Amniotic epithelial cell (primary cell): ENCODE measurements at regions not wholly inside any gene's neighbourhood (a gene's known extent, or its start where the extent isn't known, plus 50 kb on each side); places are given as distances from the start of the nearest gene placed in this dataset.

ENCODE experiments used
- DNase-seq: peaks from one replicate; pipeline ENCODE4 v3.0.0-alpha.2; 2010; ENCODE audit warnings: low read depth

- DNase-seq: no peak
Observed at GRCh38 chr22:27685970-27686369, 115.6 kb downstream of the MN1 start.

GRCh38 chr22:27686534-27686933 lies 115.0 kb downstream of the MN1 start:
- DNase-seq: peak; percentile 97

- DNase-seq: peak; percentile 61
Observed at GRCh38 chr22:27687984-27688545, 113.5 kb downstream of the MN1 start.

- DNase-seq: no peak
Observed at GRCh38 chr22:27689664-27690063, 111.9 kb downstream of the MN1 start.

- DNase-seq: no peak
Observed at GRCh38 chr22:27690599-27690998, 111.0 kb downstream of the MN1 start.

- no peak for DNase-seq
Observed at GRCh38 chr22:27692243-27692642, 109.3 kb downstream of the MN1 start.

GRCh38 chr22:27695925-27696324 lies 105.6 kb downstream of the MN1 start:
- DNase-seq: peak; percentile 37

GRCh38 chr22:27697888-27698287 lies 103.7 kb downstream of the MN1 start:
- DNase-seq: no peak
